ENCODE measurements at regions not wholly inside any gene's neighbourhood (a gene's known extent, or its start where the extent isn't known, plus 50 kb on each side); places are given as distances from the start of the nearest gene placed in this dataset.

- TF ChIP-seq REST (IDR thresholded peaks at IDR 0.05) (no peak), HMGXB4 (CRISPR knock-in tag; IDR thresholded peaks at IDR 0.05; ENCODE audit: borderline replicate concordance) (no peak), GATA3 (IDR thresholded peaks at IDR 0.05; ENCODE audit: borderline replicate concordance) (no peak)
Measured at GRCh38 chr5:152137063-152137462, 212.4 kb upstream of the GLRA1 start (continued).

- Histone ChIP-seq H3K4me3 (no peak overlapping the region), H3K4me1 (no peaks in the 10 kb centered on the region), H3K9me3 (no peaks in the 10 kb centered on the region), H3K27ac (no peak overlapping the region), H3K4me2 (no peak overlapping the region)
- POLR2A ChIA-PET = no interaction called here
- ATAC-seq (no peak), DNase-seq (ENCODE audit: low read depth in 1 of 2, low spot score in 1 of 2) (no peak), FAIRE-seq (no peak)
- CTCF ChIA-PET = interaction anchor here (1.2 to 1.5 kb wide), 2 partner anchors 140 to 308 kb away, joined by 3 to 4 read pairs; no protein-coding TSS in a partner anchor
- WGBS (ENCODE audit: missing lambda C conversion rate) = 26% methylated on average over 6 of the region's 6 CpGs
- TF ChIP-seq CHD2 (IDR thresholded peaks at IDR 0.05; ENCODE audit: low read length, partially characterized antibody) (no peak), MYC (IDR thresholded peaks at IDR 0.05; ENCODE audit: borderline replicate concordance, low read length) (no peak), ELK1 (IDR thresholded peaks at IDR 0.05; ENCODE audit: low read depth, low read length) (no peak), CTCF (IDR thresholded peaks at IDR 0.05) (no peak), REST (IDR thresholded peaks at IDR 0.05) (no peak), FOSB (CRISPR knock-in tag; IDR thresholded peaks at IDR 0.05) (no peak), EP300 (IDR thresholded peaks at IDR 0.05) (no peak), PBX3 (IDR thresholded peaks at IDR 0.05) (no peak), HOXA7 (CRISPR knock-in tag; IDR thresholded peaks at IDR 0.05) (no peak), FOSL2 (IDR thresholded peaks at IDR 0.05) (no peak), FOSL2 (CRISPR knock-in tag; IDR thresholded peaks at IDR 0.05) (no peak), HMGXB4 (CRISPR knock-in tag; IDR thresholded peaks at IDR 0.05; ENCODE audit: borderline replicate concordance) (no peak), MAFK (IDR thresholded peaks at IDR 0.05; ENCODE audit: partially characterized antibody) (no peak), NFE2L2 (conservative IDR thresholded peaks at IDR 0.05; ENCODE audit: low read length) (no peak), HOXB13 (CRISPR knock-in tag; IDR thresholded peaks at IDR 0.05; ENCODE audit: low read depth) (no peak), ESRRA (IDR thresholded peaks at IDR 0.05; ENCODE audit: borderline replicate concordance, low read length) (no peak), CBX2 (IDR thresholded peaks at IDR 0.05; ENCODE audit: borderline replicate concordance, low read depth) (no peak)
Measured at GRCh38 chr5:152136321-152136720, 211.7 kb upstream of the GLRA1 start.
